ENCODE measurements at regions not wholly inside any gene's neighbourhood (a gene's known extent, or its start where the extent isn't known, plus 50 kb on each side); places are given as distances from the start of the nearest gene placed in this dataset.

DNA sequence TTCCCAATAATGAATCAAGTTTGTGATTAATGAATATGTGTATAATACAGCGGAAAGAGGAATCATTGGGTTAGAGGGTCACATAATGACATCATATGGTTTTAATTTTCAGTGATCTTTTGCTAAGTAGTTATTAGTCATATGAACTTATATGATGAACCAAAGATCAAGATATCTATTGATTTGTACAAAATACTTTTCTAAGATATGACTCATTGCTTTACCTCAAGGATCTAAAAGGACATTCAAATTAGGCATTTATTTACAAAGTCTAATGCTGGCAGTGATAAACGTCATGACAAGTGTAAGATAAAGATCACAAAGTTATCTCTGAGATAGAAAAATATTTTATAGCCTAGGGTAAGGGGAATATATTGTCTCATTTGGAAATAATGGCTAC lies 417.8 kb downstream of the RPL10L start:
- DNase-seq (ENCODE audit: insufficient read length, low spot score, missing footprints): no peak
- Histone ChIP-seq H3K4me1 (ENCODE audit: insufficient read depth, low read length) (no peaks in the 10 kb centered on the region), H3K4me3 (ENCODE audit: insufficient read depth, low read length) (no peak overlapping the region), H3K9me3 (ENCODE audit: low read depth, low read length) (no peaks in the 10 kb centered on the region), H3K79me2 (ENCODE audit: insufficient read depth, low read length) (no peaks in the 10 kb centered on the region), H3K27ac (ENCODE audit: low read depth, low read length) (no peak overlapping the region), H2AFZ (ENCODE audit: low read length) (no peak overlapping the region), H4K20me1 (ENCODE audit: insufficient read depth, low read length) (no peaks in the 10 kb centered on the region), H3K27me3 (ENCODE audit: insufficient read depth, low read length) (no peaks in the 10 kb centered on the region), H3K4me2 (ENCODE audit: insufficient read depth, low read length) (no peak overlapping the region), H3K36me3 (ENCODE audit: insufficient read depth, low read length) (no peaks in the 10 kb centered on the region)
- TF ChIP-seq, protein P1, sequence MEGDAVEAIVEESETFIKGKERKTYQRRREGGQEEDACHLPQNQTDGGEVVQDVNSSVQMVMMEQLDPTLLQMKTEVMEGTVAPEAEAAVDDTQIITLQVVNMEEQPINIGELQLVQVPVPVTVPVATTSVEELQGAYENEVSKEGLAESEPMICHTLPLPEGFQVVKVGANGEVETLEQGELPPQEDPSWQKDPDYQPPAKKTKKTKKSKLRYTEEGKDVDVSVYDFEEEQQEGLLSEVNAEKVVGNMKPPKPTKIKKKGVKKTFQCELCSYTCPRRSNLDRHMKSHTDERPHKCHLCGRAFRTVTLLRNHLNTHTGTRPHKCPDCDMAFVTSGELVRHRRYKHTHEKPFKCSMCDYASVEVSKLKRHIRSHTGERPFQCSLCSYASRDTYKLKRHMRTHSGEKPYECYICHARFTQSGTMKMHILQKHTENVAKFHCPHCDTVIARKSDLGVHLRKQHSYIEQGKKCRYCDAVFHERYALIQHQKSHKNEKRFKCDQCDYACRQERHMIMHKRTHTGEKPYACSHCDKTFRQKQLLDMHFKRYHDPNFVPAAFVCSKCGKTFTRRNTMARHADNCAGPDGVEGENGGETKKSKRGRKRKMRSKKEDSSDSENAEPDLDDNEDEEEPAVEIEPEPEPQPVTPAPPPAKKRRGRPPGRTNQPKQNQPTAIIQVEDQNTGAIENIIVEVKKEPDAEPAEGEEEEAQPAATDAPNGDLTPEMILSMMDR (IDR thresholded peaks at IDR 0.05; ENCODE audit: extremely low read depth, low read depth, low read length): no peak

DNA sequence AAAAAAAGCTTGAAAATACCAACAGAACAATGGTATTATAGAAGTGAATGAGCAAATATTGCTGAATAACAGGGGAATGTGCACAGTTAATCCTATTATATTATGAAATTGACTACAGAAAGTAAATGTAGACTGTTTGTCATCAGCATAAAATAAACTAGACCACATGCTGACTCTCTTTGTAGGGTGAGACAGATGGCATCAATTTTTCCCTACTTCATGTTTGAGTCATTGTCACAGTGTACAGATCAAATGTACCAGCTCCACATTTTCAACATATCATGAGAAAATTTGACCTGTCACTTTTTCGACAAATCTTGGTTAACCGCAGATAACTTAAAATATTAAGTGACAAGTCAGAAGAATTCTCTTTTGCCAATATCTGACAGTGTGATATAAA lies 421.0 kb downstream of the RPL10L start:
- Histone ChIP-seq H4K20me1 (ENCODE audit: insufficient read depth, low read length) (no peaks in the 10 kb centered on the region), H3K79me2 (ENCODE audit: insufficient read depth, low read length) (no peaks in the 10 kb centered on the region), H3K36me3 (ENCODE audit: insufficient read depth, low read length) (no peaks in the 10 kb centered on the region), H3K4me2 (ENCODE audit: insufficient read depth, low read length) (no peak overlapping the region), H3K4me3 (ENCODE audit: insufficient read depth, low read length) (no peak overlapping the region), H3K4me1 (ENCODE audit: insufficient read depth, low read length) (no peaks in the 10 kb centered on the region), H3K27me3 (ENCODE audit: insufficient read depth, low read length) (no peaks in the 10 kb centered on the region), H3K27ac (ENCODE audit: low read depth, low read length) (no peak overlapping the region), H2AFZ (ENCODE audit: low read length) (no peak overlapping the region), H3K9me3 (ENCODE audit: low read depth, low read length) (no peaks in the 10 kb centered on the region)
- DNase-seq (ENCODE audit: insufficient read length, low spot score, missing footprints): no peak
- TF ChIP-seq, protein P1 (IDR thresholded peaks at IDR 0.05; ENCODE audit: extremely low read depth, low read depth, low read length): no peak

DNA sequence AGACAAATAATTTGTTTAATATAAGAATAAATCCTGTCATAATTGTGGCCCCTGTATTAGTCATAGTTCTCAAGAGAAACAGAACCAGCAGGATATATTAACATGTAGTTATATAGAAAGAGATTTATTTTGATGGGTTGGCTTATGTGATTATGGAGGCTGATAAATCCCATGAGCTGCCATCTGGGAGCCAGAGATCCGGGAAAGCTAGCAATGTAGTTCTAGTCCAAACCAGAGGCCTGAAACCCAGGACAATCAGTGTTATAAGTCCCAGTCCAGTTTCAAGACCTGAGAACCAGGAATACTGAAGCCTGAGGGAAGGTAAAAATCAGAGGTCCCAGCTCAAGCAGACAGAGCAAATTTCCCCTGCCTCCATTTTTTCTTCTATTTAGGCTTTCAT lies 435.8 kb downstream of the RPL10L start:
- Histone ChIP-seq H4K20me1 (ENCODE audit: insufficient read depth, low read length) (no peaks in the 10 kb centered on the region), H2AFZ (ENCODE audit: low read length) (no peak overlapping the region), H3K9me3 (ENCODE audit: low read depth, low read length) (peaks cover 4% of the 10 kb centered on the region), H3K36me3 (ENCODE audit: insufficient read depth, low read length) (no peaks in the 10 kb centered on the region), H3K4me2 (ENCODE audit: insufficient read depth, low read length) (no peak overlapping the region), H3K4me1 (ENCODE audit: insufficient read depth, low read length) (no peaks in the 10 kb centered on the region), H3K27me3 (ENCODE audit: insufficient read depth, low read length) (no peaks in the 10 kb centered on the region), H3K4me3 (ENCODE audit: insufficient read depth, low read length) (no peak overlapping the region), H3K79me2 (ENCODE audit: insufficient read depth, low read length) (no peaks in the 10 kb centered on the region), H3K27ac (ENCODE audit: low read depth, low read length) (no peak overlapping the region)
- DNase-seq (ENCODE audit: insufficient read length, low spot score, missing footprints): no peak
- TF ChIP-seq, protein P1 (IDR thresholded peaks at IDR 0.05; ENCODE audit: extremely low read depth, low read depth, low read length): no peak

DNA sequence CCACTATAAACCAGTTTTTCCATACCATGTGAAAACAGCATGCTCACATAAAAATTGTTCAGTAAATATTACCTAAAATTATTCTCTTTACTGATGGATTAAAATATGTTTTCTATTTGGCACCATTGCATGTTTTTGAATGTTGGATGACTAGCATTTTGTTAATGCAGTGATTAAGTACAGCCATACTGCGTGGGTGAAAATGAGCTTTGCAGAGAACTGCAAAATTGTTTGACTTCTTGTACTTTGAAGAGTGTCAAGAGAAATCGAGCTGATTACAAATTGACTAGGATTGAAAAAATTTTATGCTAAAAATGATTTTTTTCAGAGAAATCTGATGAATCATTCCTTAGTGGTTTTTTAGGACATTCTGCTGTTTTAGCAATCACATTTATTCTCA lies 452.9 kb downstream of the RPL10L start:
- no peaks in the 10 kb centered on the region for H3K4me1 ChIP-seq (ENCODE audit: insufficient read depth, low read length)
- no peak overlapping the region for H3K4me3 ChIP-seq (ENCODE audit: insufficient read depth, low read length)
- no peak overlapping the region for H3K4me2 ChIP-seq (ENCODE audit: insufficient read depth, low read length)
- H3K36me3 ChIP-seq (ENCODE audit: insufficient read depth, low read length): no peaks in the 10 kb centered on the region
- TF ChIP-seq, protein P1 (IDR thresholded peaks at IDR 0.05; ENCODE audit: extremely low read depth, low read depth, low read length): no peak
- no peaks in the 10 kb centered on the region for H4K20me1 ChIP-seq (ENCODE audit: insufficient read depth, low read length)
- H3K27ac ChIP-seq (ENCODE audit: low read depth, low read length): no peak overlapping the region
- no peak for DNase-seq (ENCODE audit: insufficient read length, low spot score, missing footprints)
- no peaks in the 10 kb centered on the region for H3K79me2 ChIP-seq (ENCODE audit: insufficient read depth, low read length)
- no peaks in the 10 kb centered on the region for H3K27me3 ChIP-seq (ENCODE audit: insufficient read depth, low read length)
- H3K9me3 ChIP-seq (ENCODE audit: low read depth, low read length): peaks cover 2% of the 10 kb centered on the region
- no peak overlapping the region for H2AFZ ChIP-seq (ENCODE audit: low read length)
